Immature natural killer cell (primary cell): ENCODE measurements at regions not wholly inside any gene's neighbourhood (a gene's known extent, or its start where the extent isn't known, plus 50 kb on each side); places are given as distances from the start of the nearest gene placed in this dataset.

Source experiments
- DNase-seq, 3 donors: peaks; one replicate each; pipeline ENCODE4 v3.0.0; 2022; ENCODE audit warnings: mixed read lengths in 1 of 3
- H3K27ac Mint-ChIP-seq, 6 donors: one replicate each; pipeline ENCODE4 v1.8.0; 2020; ENCODE audit warnings: mixed read lengths in 6 of 6, mild to moderate bottlenecking in 5 of 6, inconsistent platforms in 4 of 6, moderate library complexity in 3 of 6
- H3K27me3 Mint-ChIP-seq, 3 donors: one replicate each; pipeline ENCODE4 v1.8.0; 2020 to 2021; ENCODE audit warnings: low read depth in 3 of 3, mild to moderate bottlenecking in 3 of 3, mixed read lengths in 3 of 3, moderate library complexity in 3 of 3, inconsistent platforms in 1 of 3
- H3K36me3 Mint-ChIP-seq, 3 donors: one replicate each; pipeline ENCODE4 v1.8.0; 2020; ENCODE audit warnings: mixed read lengths in 3 of 3, inconsistent platforms in 2 of 3, mild to moderate bottlenecking in 2 of 3
- H3K4me1 Mint-ChIP-seq, 2 donors: one replicate each; pipeline ENCODE4 v1.8.0; 2020; ENCODE audit warnings: inconsistent platforms in 2 of 2, mild to moderate bottlenecking in 2 of 2, mixed read lengths in 2 of 2, moderate library complexity in 1 of 2
- H3K4me3 Mint-ChIP-seq, 5 donors: one replicate each; pipeline ENCODE4 v1.8.0; 2020; ENCODE audit warnings: mild to moderate bottlenecking in 5 of 5, mixed read lengths in 5 of 5, inconsistent platforms in 3 of 5, moderate library complexity in 3 of 5
- H3K9me3 Mint-ChIP-seq, 6 donors: one replicate each; pipeline ENCODE4 v1.8.0; 2020; ENCODE audit warnings: mild to moderate bottlenecking in 6 of 6, mixed read lengths in 6 of 6, inconsistent platforms in 4 of 6, moderate library complexity in 3 of 6

DNA sequence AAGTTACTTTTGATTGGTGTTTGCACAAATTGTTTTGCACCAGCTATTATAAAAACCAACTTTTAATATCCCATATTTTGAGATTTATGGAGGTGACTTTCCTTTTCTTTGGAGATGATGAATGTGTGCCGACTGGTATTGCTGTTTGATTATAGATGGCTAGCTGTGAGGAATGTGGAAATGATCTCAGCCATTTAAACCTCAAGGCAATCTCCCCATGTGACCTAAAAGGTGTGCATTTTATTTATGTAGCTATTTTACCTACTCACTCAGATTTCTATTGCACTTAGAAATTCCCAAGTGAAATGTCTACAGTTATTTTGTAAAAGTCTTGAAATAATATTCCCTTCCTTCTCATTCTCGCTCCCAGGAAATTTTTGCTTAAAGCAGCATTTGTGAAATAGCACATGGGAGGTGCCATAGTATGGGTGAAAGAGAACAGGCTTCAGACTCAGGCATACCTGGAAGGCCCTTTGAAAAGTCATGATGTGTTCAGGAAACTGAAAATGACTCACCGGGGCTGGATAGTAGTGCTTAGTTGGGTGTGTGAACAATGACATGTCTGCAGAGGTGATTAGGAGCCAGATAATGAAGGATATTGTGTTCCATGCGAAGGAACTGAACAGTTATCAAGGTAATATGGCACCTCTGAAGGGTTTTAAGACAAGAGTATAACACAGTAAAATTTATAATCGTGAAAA is 247.6 kb downstream of the CBLL2 start:
- no peak overlapping the region for H3K4me3 Mint-ChIP-seq
- H3K27me3 Mint-ChIP-seq = peaks cover 0 to 2% (median 0%) of the 10 kb centered on the region in 3 donors
- no peak for DNase-seq
- H3K9me3 Mint-ChIP-seq = peaks cover 0 to 3% (median 0%) of the 10 kb centered on the region in 6 donors
- no peaks in the 10 kb centered on the region for H3K36me3 Mint-ChIP-seq
- H3K27ac Mint-ChIP-seq = no peak overlapping the region
- H3K4me1 Mint-ChIP-seq = no peaks in the 10 kb centered on the region

DNA sequence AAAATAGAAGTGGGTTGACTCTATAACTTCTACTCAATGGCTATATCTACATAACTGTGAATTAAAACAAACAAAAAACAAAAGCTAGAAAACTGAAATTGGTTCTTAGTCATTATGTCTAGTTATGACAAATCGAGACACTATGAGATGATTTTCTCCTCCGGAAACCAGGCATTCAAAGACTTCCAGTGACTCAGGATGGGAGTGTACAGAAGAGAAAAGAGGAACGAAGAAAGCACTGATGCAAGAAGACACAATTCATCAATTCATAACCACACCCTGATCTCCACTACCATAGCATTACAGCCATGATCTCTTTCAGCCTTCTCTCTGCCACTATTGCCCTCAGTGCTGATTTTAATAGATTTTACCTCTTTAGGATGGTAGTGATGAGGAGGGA is 253.6 kb downstream of the CBLL2 start:
- no peak overlapping the region for H3K4me3 Mint-ChIP-seq
- no peak for DNase-seq
- H3K27me3 Mint-ChIP-seq = peaks cover 0 to 1% (median 0%) of the 10 kb centered on the region in 3 donors
- no peak overlapping the region for H3K27ac Mint-ChIP-seq
- no peaks in the 10 kb centered on the region for H3K36me3 Mint-ChIP-seq
- peaks cover 0 to 8% (median 3%) of the 10 kb centered on the region in 6 donors for H3K9me3 Mint-ChIP-seq
- H3K4me1 Mint-ChIP-seq = no peaks in the 10 kb centered on the region

DNA sequence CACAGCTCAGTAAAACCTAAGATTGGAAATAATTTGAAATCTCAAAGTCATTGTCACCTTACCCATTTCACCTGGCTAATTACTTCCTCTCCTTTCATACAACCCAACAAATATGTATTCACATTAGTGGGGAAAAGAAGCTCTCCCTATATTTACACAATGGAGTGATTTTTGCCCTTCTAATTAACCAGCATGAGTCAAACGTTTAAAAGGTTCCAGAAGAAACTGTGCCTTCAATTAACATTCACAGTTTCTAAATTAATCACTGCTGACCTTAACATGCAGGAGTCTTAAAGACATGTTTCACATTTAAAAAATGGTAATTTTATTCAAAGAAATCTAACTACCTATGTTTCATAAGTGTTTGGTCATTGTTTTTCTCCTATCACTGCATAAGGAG is 254.6 kb downstream of the CBLL2 start:
- H3K36me3 Mint-ChIP-seq = no peaks in the 10 kb centered on the region
- peaks cover 0 to 10% (median 3%) of the 10 kb centered on the region in 6 donors for H3K9me3 Mint-ChIP-seq
- peaks cover 0 to 1% (median 0%) of the 10 kb centered on the region in 3 donors for H3K27me3 Mint-ChIP-seq

DNA sequence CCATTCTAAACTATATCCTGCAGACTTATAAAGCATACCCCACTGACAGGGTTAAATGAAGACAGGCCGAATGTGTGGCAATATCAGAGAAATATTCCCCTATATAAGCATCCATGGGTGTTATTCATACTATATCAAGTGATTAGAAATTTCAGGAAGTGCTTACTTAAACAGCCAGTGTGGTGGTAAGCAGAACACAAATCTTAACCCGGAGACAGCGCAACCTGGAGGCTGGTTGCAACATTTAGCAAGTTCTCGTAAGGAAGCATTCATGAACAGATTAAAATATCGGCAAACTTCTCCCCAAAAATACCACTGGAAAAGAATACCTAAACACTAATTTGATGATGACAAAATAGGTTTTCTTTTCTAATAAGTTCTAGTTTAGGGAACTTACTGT is 261.2 kb downstream of the CBLL2 start:
- Mint-ChIP-seq H3K9me3 (peaks cover 0 to 3% (median 0%) of the 10 kb centered on the region in 6 donors), H3K27me3 (no peaks in the 10 kb centered on the region), H3K4me3 (no peak overlapping the region), H3K27ac (no peak overlapping the region), H3K36me3 (no peaks in the 10 kb centered on the region), H3K4me1 (no peaks in the 10 kb centered on the region)
- DNase-seq = no peak

More for the DNA sequence above, 254.6 kb downstream of the CBLL2 start:
- Mint-ChIP-seq H3K27ac (no peak overlapping the region), H3K4me1 (no peaks in the 10 kb centered on the region), H3K4me3 (no peak overlapping the region)
- no peak for DNase-seq

DNA sequence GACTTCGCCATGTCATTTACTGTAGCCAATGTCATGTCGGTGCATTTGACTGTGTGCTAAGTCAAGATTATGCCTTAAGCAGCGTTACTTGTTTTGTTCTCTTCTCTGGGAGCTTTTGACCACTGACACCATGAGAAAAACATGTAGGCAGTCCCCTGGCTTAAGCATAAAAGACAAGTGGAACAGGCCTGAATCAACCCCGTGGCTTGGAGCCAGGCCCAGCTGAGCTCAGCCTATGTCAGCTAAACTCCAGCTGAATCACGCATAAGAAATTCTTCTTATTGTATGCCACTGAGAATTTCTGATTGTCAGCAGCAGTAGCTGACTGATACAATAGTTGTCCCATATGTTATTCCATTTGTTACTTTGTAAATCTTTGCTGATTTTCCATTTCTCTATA is 261.9 kb downstream of the CBLL2 start:
- Mint-ChIP-seq H3K4me3 (no peak overlapping the region), H3K9me3 (peaks cover 0 to 3% (median 2%) of the 10 kb centered on the region in 6 donors), H3K36me3 (no peaks in the 10 kb centered on the region), H3K27me3 (no peaks in the 10 kb centered on the region), H3K27ac (no peak overlapping the region), H3K4me1 (no peaks in the 10 kb centered on the region)
- no peak for DNase-seq

DNA sequence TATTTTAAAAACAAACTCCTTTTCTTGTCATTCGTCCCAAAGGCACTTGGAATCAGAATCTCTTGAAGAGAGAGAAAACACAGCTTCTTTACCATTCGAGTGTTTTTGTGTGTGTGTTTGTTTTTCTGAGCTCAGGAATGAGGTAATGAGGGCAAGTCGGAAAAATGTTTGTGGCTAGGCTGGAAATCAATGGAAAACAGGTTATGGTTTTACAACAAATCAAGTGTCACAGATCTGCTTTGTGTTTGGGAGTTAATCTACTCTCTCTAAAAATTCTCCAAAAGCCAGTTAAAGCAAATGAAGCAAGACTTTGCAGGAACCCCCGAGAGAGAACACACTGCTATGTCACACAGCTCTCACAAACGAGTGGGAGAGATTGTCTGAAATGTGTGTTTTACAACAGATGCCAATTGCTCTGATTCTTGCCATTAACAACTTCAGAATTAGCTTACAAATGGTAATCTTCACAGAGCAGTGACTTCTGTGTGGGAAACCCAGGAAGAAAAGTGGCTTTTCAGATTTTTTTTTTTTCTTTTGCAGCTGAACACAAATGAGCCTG is 264.1 kb downstream of the CBLL2 start:
- DNase-seq = no peak
- Mint-ChIP-seq H3K9me3 (peaks cover 0 to 9% (median 4%) of the 10 kb centered on the region in 6 donors), H3K27ac (no peak overlapping the region)

DNA sequence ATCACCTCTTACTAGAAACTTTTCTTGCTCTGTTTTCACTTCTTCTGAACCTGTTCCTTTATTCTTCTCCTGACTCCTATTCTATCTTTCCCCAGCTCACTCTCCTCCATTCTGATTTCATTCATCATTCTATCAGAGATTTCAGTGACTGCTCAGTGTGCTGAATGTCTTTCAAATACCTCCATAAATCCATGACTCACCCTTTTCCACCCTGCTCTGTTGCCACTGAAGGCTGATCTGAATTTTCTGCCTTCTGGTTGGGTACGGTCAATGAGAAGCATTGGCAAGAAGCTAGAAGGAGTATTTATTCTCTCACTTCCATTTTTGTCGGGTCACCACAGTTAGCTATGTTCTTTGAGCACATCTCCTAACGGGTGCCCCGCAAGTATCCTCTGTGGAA is 265.9 kb downstream of the CBLL2 start:
- Mint-ChIP-seq H3K27ac (no peak overlapping the region), H3K4me1 (no peaks in the 10 kb centered on the region), H3K9me3 (peaks cover 2 to 11% (median 4%) of the 10 kb centered on the region in 6 donors), H3K36me3 (no peaks in the 10 kb centered on the region), H3K4me3 (no peak overlapping the region), H3K27me3 (no peaks in the 10 kb centered on the region)
- DNase-seq = no peak

More for the DNA sequence above, 264.1 kb downstream of the CBLL2 start:
- Mint-ChIP-seq H3K27me3 (no peaks in the 10 kb centered on the region), H3K4me1 (no peaks in the 10 kb centered on the region), H3K4me3 (no peak overlapping the region), H3K36me3 (no peaks in the 10 kb centered on the region)

DNA sequence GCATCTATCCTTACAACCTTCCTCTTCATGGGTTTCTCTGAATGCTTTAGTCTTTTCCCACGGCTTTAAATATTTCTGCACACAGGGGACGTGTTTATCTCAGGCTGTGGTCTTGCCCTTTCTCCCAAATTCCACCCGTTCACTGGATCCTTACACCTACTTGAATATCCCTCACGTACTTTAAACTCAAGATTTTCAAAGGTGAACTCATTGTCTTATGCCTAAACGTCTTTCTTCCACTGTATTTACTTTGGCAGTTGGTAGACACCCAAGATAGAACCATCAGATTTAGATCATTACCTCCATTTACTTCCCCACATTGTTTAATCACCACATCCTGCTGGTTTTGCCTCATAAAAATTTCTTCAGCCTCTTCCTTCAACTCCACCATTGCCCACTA is 269.2 kb downstream of the CBLL2 start:
- Mint-ChIP-seq H3K4me3 (no peak overlapping the region), H3K36me3 (no peaks in the 10 kb centered on the region), H3K27me3 (no peaks in the 10 kb centered on the region), H3K27ac (no peak overlapping the region), H3K4me1 (no peaks in the 10 kb centered on the region), H3K9me3 (peaks cover 2 to 11% (median 7%) of the 10 kb centered on the region in 6 donors)
- no peak for DNase-seq

DNA sequence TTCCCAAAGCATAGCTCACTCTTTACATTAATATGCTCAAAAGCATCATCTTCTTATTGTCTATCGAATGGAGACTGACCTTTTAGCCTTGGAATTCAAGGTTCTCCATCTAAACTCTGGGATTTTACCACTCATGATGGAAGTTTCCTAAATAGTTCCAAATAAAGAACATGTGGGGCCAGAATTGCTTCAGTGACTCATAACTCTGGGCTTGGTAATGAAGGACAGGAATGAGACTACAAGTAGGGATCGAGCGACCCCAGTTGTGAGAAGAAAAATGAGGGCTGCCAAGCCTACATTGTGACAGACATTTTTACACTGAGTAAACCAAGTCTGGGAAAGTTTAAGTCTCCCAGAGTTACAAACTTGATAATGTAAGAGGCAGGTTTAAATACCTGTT is 269.9 kb downstream of the CBLL2 start:
- no peak overlapping the region for H3K27ac Mint-ChIP-seq
- no peaks in the 10 kb centered on the region for H3K36me3 Mint-ChIP-seq
- H3K9me3 Mint-ChIP-seq = peaks cover 2 to 11% (median 7%) of the 10 kb centered on the region in 6 donors
- no peaks in the 10 kb centered on the region for H3K4me1 Mint-ChIP-seq
- H3K27me3 Mint-ChIP-seq = no peaks in the 10 kb centered on the region
- no peak for DNase-seq
- H3K4me3 Mint-ChIP-seq = no peak overlapping the region

DNA sequence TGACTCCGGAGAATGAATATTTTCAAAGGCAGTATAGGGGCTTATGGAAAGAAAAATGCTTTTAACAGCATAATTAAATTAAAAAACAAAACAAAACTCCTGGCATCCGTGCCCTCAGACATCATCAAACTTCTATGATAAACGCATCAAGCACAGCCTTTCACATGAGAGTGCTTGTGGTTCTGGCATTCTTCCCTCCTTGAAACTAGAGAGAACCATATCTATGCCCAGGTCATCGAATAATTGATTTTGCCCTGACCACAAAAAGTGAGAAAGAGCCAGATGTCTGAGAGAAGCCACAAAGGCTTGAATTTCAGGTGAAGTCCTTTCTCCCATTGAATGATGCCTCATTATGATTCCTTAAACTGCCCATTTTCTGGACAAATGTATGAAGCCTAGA is 286.8 kb downstream of the CBLL2 start:
- peaks cover 0 to 9% (median 3%) of the 10 kb centered on the region in 6 donors for H3K9me3 Mint-ChIP-seq
- H3K27ac Mint-ChIP-seq = no peak overlapping the region
- no peak overlapping the region for H3K4me3 Mint-ChIP-seq
- no peak for DNase-seq
- no peaks in the 10 kb centered on the region for H3K27me3 Mint-ChIP-seq
- H3K4me1 Mint-ChIP-seq = no peaks in the 10 kb centered on the region
- H3K36me3 Mint-ChIP-seq = no peaks in the 10 kb centered on the region

DNA sequence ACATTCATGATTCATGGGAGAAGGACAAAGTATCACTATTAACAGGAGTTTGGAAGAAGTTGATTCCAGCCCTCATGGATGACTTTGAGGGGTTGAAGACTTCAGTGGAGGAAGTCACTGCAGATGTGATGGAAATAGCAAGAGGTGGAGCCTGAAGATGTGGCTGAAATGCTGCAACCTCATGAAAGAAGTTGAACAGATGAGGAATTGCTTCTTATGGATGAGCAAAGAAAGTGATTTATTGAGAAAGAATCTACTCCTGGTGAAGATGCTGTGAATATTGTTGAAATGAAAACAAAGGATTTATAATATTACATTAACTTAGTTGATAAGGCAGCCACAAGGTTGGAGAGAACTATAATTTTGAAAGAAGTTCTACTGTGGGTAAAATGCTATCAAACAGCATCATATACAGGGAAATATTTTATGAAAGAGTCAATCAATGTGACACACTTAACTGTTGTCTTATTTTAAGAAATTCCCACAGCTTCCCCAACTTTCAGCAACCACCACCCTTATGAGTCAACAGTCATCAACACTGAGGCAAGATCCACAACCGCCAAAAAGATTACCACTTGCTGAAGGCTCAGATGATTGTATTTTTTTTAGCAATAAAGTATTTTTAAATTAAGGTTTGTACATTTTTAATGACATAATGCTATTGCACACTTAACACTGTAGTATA is 302.6 kb downstream of the CBLL2 start:
- no peak for DNase-seq
- no peaks in the 10 kb centered on the region for H3K4me1 Mint-ChIP-seq
- no peak overlapping the region for H3K4me3 Mint-ChIP-seq
- no peaks in the 10 kb centered on the region for H3K36me3 Mint-ChIP-seq
- H3K27ac Mint-ChIP-seq = no peak overlapping the region
- H3K9me3 Mint-ChIP-seq = peaks cover 0 to 5% (median 1%) of the 10 kb centered on the region in 6 donors
- H3K27me3 Mint-ChIP-seq = peaks cover 0 to 2% (median 0%) of the 10 kb centered on the region in 3 donors

DNA sequence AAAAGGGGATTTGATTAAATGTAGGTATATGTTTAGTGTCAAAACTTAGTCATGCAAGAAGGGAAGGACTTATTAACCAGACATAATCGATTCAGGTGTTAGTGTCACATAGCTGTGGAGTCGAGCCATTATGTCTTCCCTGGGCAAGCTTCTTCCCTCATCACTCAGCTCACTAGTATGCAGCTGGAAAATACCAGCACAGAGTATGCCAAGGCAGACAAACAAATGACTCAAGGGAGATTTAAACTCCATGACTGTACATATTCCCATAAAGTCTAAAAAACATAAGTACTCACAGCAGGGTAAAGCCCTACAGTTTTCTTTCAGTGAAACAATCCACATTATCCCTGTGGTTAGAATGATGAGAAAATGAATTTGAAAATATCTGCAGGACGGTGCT is 304.5 kb downstream of the CBLL2 start:
- no peak overlapping the region for H3K4me3 Mint-ChIP-seq
- no peaks in the 10 kb centered on the region for H3K27me3 Mint-ChIP-seq
- no peak overlapping the region for H3K27ac Mint-ChIP-seq
- H3K36me3 Mint-ChIP-seq = no peaks in the 10 kb centered on the region
- H3K9me3 Mint-ChIP-seq = peaks cover 2 to 9% (median 4%) of the 10 kb centered on the region in 6 donors
- H3K4me1 Mint-ChIP-seq = no peaks in the 10 kb centered on the region
- DNase-seq = no peak

DNA sequence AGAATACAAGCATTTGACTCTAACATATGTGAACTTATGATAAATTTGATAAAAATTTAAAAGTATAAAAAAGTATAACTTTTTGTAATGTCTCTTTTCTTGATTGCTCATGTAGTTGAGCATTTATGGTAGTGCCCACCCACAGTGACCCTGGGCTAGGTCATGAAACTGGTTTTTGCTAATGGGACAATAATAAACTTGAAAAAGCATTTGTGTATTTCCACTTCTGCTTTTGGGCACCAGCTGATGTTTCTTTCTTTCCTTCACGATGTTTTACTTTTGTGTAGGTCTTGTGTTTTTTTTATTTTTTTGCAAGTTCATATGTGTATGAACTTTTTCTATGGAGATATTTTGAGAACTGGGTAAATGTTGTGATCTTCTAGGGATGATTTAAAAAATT is 313.1 kb downstream of the CBLL2 start:
- H3K36me3 Mint-ChIP-seq = no peaks in the 10 kb centered on the region
- no peak overlapping the region for H3K27ac Mint-ChIP-seq
- no peak for DNase-seq
- no peaks in the 10 kb centered on the region for H3K4me1 Mint-ChIP-seq
- H3K9me3 Mint-ChIP-seq = peaks cover 2 to 12% (median 4%) of the 10 kb centered on the region in 6 donors
- no peak overlapping the region for H3K4me3 Mint-ChIP-seq
- H3K27me3 Mint-ChIP-seq = peaks cover 0 to 5% (median 3%) of the 10 kb centered on the region in 3 donors

DNA sequence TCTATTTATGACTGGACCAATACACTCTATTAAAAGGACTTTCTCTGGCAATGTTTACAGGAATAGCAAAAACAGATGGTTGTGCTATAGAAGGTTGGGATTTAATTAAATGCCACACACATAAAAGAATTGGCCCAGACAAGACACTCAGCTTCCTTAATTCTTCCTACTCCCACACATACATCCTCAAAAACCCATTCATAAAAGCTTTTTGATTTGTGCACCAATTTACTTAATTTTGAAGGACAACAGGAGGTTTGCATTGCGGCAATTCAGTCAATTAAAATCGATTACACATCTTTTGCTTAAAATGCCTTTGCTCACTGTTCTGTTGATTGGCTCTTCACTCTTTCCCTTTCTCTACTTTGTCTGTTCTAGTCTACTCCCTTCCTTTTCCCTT is 317.1 kb downstream of the CBLL2 start:
- Mint-ChIP-seq H3K27ac (no peak overlapping the region), H3K36me3 (no peaks in the 10 kb centered on the region), H3K4me3 (no peak overlapping the region), H3K9me3 (peaks cover 0 to 5% (median 1%) of the 10 kb centered on the region in 6 donors), H3K27me3 (peaks cover 0 to 5% (median 0%) of the 10 kb centered on the region in 3 donors), H3K4me1 (no peaks in the 10 kb centered on the region)
- no peak for DNase-seq
